ENCODE measurements at regions not wholly inside any gene's neighbourhood (a gene's known extent, or its start where the extent isn't known, plus 50 kb on each side); places are given as distances from the start of the nearest gene placed in this dataset.

DNA sequence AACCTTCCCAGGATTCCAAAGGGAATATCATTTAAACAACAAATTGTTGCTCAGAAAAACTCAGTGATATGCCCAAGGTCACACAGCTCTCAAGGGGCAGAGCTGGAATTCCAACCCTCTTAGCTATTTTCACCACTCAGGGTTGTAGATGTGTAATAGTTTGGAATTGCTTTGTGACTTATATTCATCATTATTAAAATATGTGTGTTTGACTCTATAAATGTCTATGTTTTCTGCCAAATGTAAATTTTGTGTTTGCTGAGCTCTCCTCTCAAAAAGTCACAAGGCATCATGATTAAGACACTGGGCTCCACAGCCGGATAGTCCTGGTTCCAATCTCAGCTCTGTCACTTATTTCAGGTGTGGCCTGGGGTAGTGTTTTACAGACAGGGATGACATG lies 407.3 kb downstream of the TMEM135 start:
- TF ChIP-seq GATA2 (IDR thresholded peaks at IDR 0.05; ENCODE audit: low read depth, low read length) (no peak), GATA3 (IDR thresholded peaks at IDR 0.05; ENCODE audit: low read depth, low read length) (no peak)
